A549 (cell line): ENCODE measurements at regions not wholly inside any gene's neighbourhood (a gene's known extent, or its start where the extent isn't known, plus 50 kb on each side); places are given as distances from the start of the nearest gene placed in this dataset.

Experiments used
- ATAC-seq, 2 experiments: fragments of 200-7000 bp in 1 of 2; fragments of >200 bp in 1 of 2; cut with Nextera tagmentation in 1 of 2; cut with Tn5 transposase in 1 of 2; 3 replicates each; pipeline versions ENCODE4 v1.8.0 to v1.9.1; 2018 to 2020; ENCODE audit warnings: mild to moderate bottlenecking in 1 of 2, moderate library complexity in 1 of 2
- CTCF ChIA-PET: fragments of 300-600 bp; sonication (Branson Sonifier 250); formaldehyde crosslinking; extraction: SDS; loops from one replicate; lab custom pipeline; 2021; ENCODE audit warnings: antibody characterized with exemption, inconsistent platforms; lab: Yijun Ruan, JAX
- POLR2A ChIA-PET: fragments of 350-600 bp; formaldehyde crosslinking; extraction: SDS; loops from one replicate; lab custom pipeline; 2021; ENCODE audit warnings: antibody characterized with exemption, inconsistent platforms; lab: Yijun Ruan, JAX
- DNase-seq, 2 experiments: peaks; one replicate each; pipeline versions ENCODE4 v3.0.0 to v3.0.0-alpha.2; 2011 to 2016; ENCODE audit warnings: low read depth in 1 of 2, low spot score in 1 of 2
- FAIRE-seq: peaks from 2 replicates; lab custom pipeline; 2011; peaks lifted over from hg19 to GRCh38; lab: Jason Lieb, UNC
- H3K27ac ChIP-seq, 2 experiments: fragments of >200 bp; sonication (Bioruptor Twin); formaldehyde crosslinking; 3 replicates each; pipeline ENCODE4 v1.5.1; 2016 to 2017
- H3K4me1 ChIP-seq: fragments of >200 bp; sonication (Bioruptor Twin); formaldehyde crosslinking; 3 replicates; pipeline ENCODE4 v1.6.1; 2016
- H3K4me2 ChIP-seq: fragments of >200 bp; sonication (Bioruptor Twin); formaldehyde crosslinking; 3 replicates; pipeline ENCODE4 v1.6.1; 2016
- H3K4me3 ChIP-seq: fragments of >200 bp; sonication (Bioruptor Twin); formaldehyde crosslinking; 3 replicates; pipeline ENCODE4 v1.5.1; 2016
- H3K9me3 ChIP-seq: fragments of >200 bp; sonication (Bioruptor Twin); formaldehyde crosslinking; 3 replicates; pipeline ENCODE4 v1.6.1; 2016
- BHLHE40 ChIP-seq: IDR thresholded peaks from 2 replicates; pipeline ENCODE4 v1.6.1; 2012; ENCODE audit warnings: low read depth, low read length, inconsistent platforms
- CBX2 ChIP-seq: fragments of 200-600 bp; sonication (generic); IDR thresholded peaks from 2 replicates; pipeline ENCODE4 v1.6.1; 2016; ENCODE audit warnings: low read depth, mild to moderate bottlenecking, borderline replicate concordance
- CBX8 ChIP-seq: fragments of 200-600 bp; sonication (generic); IDR thresholded peaks from 2 replicates; pipeline ENCODE4 v1.6.1; 2016
- CHD2 ChIP-seq: fragments of 150-350 bp; IDR thresholded peaks from 2 replicates; pipeline ENCODE4 v1.6.1; 2014; ENCODE audit warnings: low read length; ENCODE audit not compliant: partially characterized antibody
- EHF ChIP-seq: fragments of 250-450 bp; sonication (Bioruptor Pico); IDR thresholded peaks from 2 replicates; pipeline ENCODE4 v1.5.0; 2020; ENCODE audit warnings: mild to moderate bottlenecking
- EP300 ChIP-seq, 2 experiments: fragments of >200 bp; sonication (Bioruptor Twin); formaldehyde crosslinking; IDR thresholded peaks; 2 replicates in 1 of 2; 3 replicates in 1 of 2; pipeline ENCODE4 v1.6.1; 2016 to 2017
- ESRRA ChIP-seq: fragments of 150-350 bp; IDR thresholded peaks from 2 replicates; pipeline ENCODE4 v1.6.1; 2014; ENCODE audit warnings: mild to moderate bottlenecking, low read length, borderline replicate concordance
- FOSB ChIP-seq: fragments of 250-450 bp; sonication (Bioruptor Pico); IDR thresholded peaks from 2 replicates; pipeline ENCODE4 v1.5.0; 2020; ENCODE audit warnings: mild to moderate bottlenecking, moderate library complexity
- FOSL2 ChIP-seq, 2 experiments: fragments of 450-650 bp in 1 of 2; fragments of >200 bp in 1 of 2; sonication (Bioruptor Twin) in 1 of 2; formaldehyde crosslinking; IDR thresholded peaks; 2 replicates each; pipeline versions ENCODE4 v1.5.0 to v1.6.1; 2016 to 2020; ENCODE audit warnings: mild to moderate bottlenecking in 1 of 2, moderate library complexity in 1 of 2
- GATA3 ChIP-seq: IDR thresholded peaks from 2 replicates; pipeline ENCODE4 v1.6.1; 2012; ENCODE audit warnings: borderline replicate concordance
- HOXA7 ChIP-seq: fragments of 250-450 bp; sonication (Bioruptor Pico); IDR thresholded peaks from 2 replicates; pipeline ENCODE4 v1.5.0; 2020; ENCODE audit warnings: mild to moderate bottlenecking, moderate library complexity
- HOXB13 ChIP-seq: fragments of 250-450 bp; sonication (Bioruptor Pico); IDR thresholded peaks from 2 replicates; pipeline ENCODE4 v1.5.0; 2020; ENCODE audit warnings: low read depth, mild to moderate bottlenecking, moderate library complexity
- HOXB5 ChIP-seq: fragments of 250-450 bp; sonication (Bioruptor Pico); IDR thresholded peaks from 2 replicates; pipeline ENCODE4 v1.5.0; 2020; ENCODE audit warnings: mild to moderate bottlenecking, moderate library complexity
- JUN ChIP-seq, 2 experiments: fragments of >200 bp; sonication (Bioruptor Twin); formaldehyde crosslinking; IDR thresholded peaks; 2 replicates in 1 of 2; 3 replicates in 1 of 2; pipeline ENCODE4 v1.6.1; 2016 to 2017
- KDM5A ChIP-seq: fragments of 200-600 bp; sonication (generic); IDR thresholded peaks from 2 replicates; pipeline ENCODE4 v1.6.1; 2016; ENCODE audit warnings: antibody characterized with exemption, mild to moderate bottlenecking
- NFE2L2 ChIP-seq: fragments of 150-350 bp; conservative IDR thresholded peaks from 2 replicates; pipeline ENCODE4 v1.6.1; 2014; ENCODE audit warnings: low read length
- RCOR1 ChIP-seq: fragments of 150-350 bp; IDR thresholded peaks from 2 replicates; pipeline ENCODE4 v1.6.1; 2014; ENCODE audit warnings: antibody characterized with exemption, low read length, low read depth
- RFX5 ChIP-seq: fragments of 450-650 bp; IDR thresholded peaks from 2 replicates; pipeline ENCODE4 v1.7.1; 2014; ENCODE audit warnings: antibody characterized with exemption, mild to moderate bottlenecking, moderate library complexity
- TP53 ChIP-seq: fragments of 250-450 bp; sonication (Bioruptor Pico); IDR thresholded peaks from 2 replicates; pipeline ENCODE4 v1.5.0; 2021; ENCODE audit warnings: mild to moderate bottlenecking, moderate library complexity
- ZFP36 ChIP-seq: fragments of 450-650 bp; IDR thresholded peaks from 2 replicates; pipeline ENCODE4 v1.6.1; 2014; ENCODE audit warnings: borderline replicate concordance; ENCODE audit not compliant: partially characterized antibody
- WGBS: methylation state at CpG from one replicate; pipeline ENCODE4 v1.1.6; 2017; ENCODE audit errors: missing lambda C conversion rate; 5-methylcytosine and 5-hydroxymethylcytosine counted together
- TF ChIP-seq, protein P1 (sequence below): IDR thresholded peaks from 2 replicates; pipeline ENCODE4 v1.6.1; 2012
- TF ChIP-seq, protein P2 (sequence below): fragments of 250-450 bp; sonication (Bioruptor Pico); IDR thresholded peaks from 2 replicates; pipeline ENCODE4 v1.5.0; 2020; ENCODE audit warnings: low read depth, mild to moderate bottlenecking, moderate library complexity
- TF ChIP-seq, protein P3 (sequence below): fragments of 200-600 bp; sonication (generic); IDR thresholded peaks from 2 replicates; pipeline ENCODE4 v1.6.1; 2016; ENCODE audit warnings: antibody characterized with exemption, mild to moderate bottlenecking, moderate library complexity
- TF ChIP-seq, protein P4 (sequence below): fragments of >200 bp; sonication (Bioruptor Twin); formaldehyde crosslinking; IDR thresholded peaks from 3 replicates; pipeline ENCODE4 v1.6.1; 2016
- TF ChIP-seq, protein P5 (sequence below): IDR thresholded peaks from 2 replicates; pipeline ENCODE4 v1.6.1; 2012; ENCODE audit warnings: low read depth, borderline replicate concordance
- TF ChIP-seq, protein P6 (sequence below): fragments of >200 bp; sonication (Bioruptor Twin); formaldehyde crosslinking; IDR thresholded peaks from 3 replicates; pipeline ENCODE4 v1.5.1; 2016

DNA sequence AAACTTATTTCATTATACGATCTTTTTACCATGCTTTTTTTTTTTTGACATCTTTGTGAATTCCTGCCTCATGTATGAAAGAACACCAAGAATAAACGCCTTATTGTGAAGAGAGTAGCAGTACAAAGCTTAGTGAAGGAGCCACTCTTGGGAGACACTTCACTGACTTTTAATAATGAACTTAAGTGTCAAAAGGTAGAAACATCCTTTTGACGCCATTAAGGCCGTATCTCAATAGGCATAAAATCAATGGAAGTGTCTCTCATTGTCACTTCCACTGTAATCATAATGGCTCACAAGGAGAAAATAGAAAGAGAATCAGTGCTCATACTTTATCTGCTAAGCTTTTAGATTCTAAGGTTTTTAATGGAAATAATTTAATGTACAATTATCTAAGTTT is 657.8 kb downstream of the DIPK2A start:
- WGBS: 32% methylated on average over 4 of the region's 4 CpGs
- no peak for ATAC-seq
- ChIA-PET CTCF (no interaction called here), POLR2A (no interaction called here)
- H3K4me2 ChIP-seq: no peak overlapping the region
- no peaks in the 10 kb centered on the region for H3K4me1 ChIP-seq
- no peak for DNase-seq
- no peak overlapping the region for H3K27ac ChIP-seq
- H3K9me3 ChIP-seq: no peaks in the 10 kb centered on the region
- H3K4me3 ChIP-seq: no peak overlapping the region
- FAIRE-seq: no peak
- TF ChIP-seq HOXB5 (no peak), CBX2 (no peak), RCOR1 (no peak), EHF (no peak), GATA3 (no peak), FOSL2 (IDR thresholded peaks at IDR 0.05) (no peak), FOSL2 (CRISPR knock-in tag; IDR thresholded peaks at IDR 0.05) (no peak), BHLHE40 (no peak), KDM5A (no peak), HOXB13 (no peak), CBX8 (no peak), CHD2 (no peak), NFE2L2 (no peak), JUN (IDR thresholded peaks at IDR 0.05) (no peak)
- TF ChIP-seq, protein P1, sequence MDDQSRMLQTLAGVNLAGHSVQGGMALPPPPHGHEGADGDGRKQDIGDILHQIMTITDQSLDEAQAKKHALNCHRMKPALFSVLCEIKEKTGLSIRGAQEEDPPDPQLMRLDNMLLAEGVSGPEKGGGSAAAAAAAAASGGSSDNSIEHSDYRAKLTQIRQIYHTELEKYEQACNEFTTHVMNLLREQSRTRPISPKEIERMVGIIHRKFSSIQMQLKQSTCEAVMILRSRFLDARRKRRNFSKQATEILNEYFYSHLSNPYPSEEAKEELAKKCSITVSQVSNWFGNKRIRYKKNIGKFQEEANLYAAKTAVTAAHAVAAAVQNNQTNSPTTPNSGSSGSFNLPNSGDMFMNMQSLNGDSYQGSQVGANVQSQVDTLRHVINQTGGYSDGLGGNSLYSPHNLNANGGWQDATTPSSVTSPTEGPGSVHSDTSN: no peak
- TF ChIP-seq, protein P2, sequence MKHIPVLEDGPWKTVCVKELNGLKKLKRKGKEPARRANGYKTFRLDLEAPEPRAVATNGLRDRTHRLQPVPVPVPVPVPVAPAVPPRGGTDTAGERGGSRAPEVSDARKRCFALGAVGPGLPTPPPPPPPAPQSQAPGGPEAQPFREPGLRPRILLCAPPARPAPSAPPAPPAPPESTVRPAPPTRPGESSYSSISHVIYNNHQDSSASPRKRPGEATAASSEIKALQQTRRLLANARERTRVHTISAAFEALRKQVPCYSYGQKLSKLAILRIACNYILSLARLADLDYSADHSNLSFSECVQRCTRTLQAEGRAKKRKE (CRISPR knock-in tag): no peak
- TF ChIP-seq, protein P3, sequence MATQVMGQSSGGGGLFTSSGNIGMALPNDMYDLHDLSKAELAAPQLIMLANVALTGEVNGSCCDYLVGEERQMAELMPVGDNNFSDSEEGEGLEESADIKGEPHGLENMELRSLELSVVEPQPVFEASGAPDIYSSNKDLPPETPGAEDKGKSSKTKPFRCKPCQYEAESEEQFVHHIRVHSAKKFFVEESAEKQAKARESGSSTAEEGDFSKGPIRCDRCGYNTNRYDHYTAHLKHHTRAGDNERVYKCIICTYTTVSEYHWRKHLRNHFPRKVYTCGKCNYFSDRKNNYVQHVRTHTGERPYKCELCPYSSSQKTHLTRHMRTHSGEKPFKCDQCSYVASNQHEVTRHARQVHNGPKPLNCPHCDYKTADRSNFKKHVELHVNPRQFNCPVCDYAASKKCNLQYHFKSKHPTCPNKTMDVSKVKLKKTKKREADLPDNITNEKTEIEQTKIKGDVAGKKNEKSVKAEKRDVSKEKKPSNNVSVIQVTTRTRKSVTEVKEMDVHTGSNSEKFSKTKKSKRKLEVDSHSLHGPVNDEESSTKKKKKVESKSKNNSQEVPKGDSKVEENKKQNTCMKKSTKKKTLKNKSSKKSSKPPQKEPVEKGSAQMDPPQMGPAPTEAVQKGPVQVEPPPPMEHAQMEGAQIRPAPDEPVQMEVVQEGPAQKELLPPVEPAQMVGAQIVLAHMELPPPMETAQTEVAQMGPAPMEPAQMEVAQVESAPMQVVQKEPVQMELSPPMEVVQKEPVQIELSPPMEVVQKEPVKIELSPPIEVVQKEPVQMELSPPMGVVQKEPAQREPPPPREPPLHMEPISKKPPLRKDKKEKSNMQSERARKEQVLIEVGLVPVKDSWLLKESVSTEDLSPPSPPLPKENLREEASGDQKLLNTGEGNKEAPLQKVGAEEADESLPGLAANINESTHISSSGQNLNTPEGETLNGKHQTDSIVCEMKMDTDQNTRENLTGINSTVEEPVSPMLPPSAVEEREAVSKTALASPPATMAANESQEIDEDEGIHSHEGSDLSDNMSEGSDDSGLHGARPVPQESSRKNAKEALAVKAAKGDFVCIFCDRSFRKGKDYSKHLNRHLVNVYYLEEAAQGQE: no peak
- TF ChIP-seq, protein P4, sequence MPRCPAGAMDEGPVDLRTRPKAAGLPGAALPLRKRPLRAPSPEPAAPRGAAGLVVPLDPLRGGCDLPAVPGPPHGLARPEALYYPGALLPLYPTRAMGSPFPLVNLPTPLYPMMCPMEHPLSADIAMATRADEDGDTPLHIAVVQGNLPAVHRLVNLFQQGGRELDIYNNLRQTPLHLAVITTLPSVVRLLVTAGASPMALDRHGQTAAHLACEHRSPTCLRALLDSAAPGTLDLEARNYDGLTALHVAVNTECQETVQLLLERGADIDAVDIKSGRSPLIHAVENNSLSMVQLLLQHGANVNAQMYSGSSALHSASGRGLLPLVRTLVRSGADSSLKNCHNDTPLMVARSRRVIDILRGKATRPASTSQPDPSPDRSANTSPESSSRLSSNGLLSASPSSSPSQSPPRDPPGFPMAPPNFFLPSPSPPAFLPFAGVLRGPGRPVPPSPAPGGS: no peak

DNA sequence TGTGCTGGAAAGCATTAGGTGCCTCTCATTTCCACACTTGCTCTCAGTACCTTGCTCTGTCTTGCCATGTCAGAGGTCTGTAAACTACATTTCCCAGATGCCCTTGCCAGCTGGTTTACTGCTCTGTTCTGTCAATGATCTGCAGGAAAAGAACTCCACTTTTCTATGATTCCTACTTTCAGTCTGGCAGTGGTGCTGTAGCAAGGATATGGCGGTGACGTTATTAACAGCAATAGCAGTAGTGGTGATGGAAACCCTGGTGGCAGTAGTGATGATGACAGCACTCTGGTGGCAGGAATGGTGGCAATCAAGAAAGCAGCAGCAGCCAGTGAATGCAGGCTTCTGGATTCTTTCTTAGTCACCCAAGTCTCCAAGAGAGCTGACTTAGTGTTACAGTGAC is 665.2 kb downstream of the DIPK2A start:
- TF ChIP-seq, protein P5, sequence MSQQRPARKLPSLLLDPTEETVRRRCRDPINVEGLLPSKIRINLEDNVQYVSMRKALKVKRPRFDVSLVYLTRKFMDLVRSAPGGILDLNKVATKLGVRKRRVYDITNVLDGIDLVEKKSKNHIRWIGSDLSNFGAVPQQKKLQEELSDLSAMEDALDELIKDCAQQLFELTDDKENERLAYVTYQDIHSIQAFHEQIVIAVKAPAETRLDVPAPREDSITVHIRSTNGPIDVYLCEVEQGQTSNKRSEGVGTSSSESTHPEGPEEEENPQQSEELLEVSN: no peak
- TF ChIP-seq TP53 (no peak), CBX2 (no peak), ESRRA (no peak), RFX5 (no peak), ZFP36 (no peak), CBX8 (no peak), FOSL2 (IDR thresholded peaks at IDR 0.05) (no peak), FOSL2 (CRISPR knock-in tag; IDR thresholded peaks at IDR 0.05) (no peak), KDM5A (no peak), EP300 (IDR thresholded peaks at IDR 0.05) (no peak), HOXA7 (CRISPR knock-in tag) (no peak), FOSB (no peak)
- TF ChIP-seq, protein P2 (CRISPR knock-in tag): no peak
- TF ChIP-seq, protein P4: no peak
- TF ChIP-seq, protein P6, sequence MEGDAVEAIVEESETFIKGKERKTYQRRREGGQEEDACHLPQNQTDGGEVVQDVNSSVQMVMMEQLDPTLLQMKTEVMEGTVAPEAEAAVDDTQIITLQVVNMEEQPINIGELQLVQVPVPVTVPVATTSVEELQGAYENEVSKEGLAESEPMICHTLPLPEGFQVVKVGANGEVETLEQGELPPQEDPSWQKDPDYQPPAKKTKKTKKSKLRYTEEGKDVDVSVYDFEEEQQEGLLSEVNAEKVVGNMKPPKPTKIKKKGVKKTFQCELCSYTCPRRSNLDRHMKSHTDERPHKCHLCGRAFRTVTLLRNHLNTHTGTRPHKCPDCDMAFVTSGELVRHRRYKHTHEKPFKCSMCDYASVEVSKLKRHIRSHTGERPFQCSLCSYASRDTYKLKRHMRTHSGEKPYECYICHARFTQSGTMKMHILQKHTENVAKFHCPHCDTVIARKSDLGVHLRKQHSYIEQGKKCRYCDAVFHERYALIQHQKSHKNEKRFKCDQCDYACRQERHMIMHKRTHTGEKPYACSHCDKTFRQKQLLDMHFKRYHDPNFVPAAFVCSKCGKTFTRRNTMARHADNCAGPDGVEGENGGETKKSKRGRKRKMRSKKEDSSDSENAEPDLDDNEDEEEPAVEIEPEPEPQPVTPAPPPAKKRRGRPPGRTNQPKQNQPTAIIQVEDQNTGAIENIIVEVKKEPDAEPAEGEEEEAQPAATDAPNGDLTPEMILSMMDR: no peak
- DNase-seq (peak; percentile 1 to 40), FAIRE-seq (no peak), ATAC-seq (peak; percentile 68 to 82)
- WGBS: 9% methylated on average over 2 of the region's 2 CpGs
- no peaks in the 10 kb centered on the region for H3K4me1 ChIP-seq
- H3K4me2 ChIP-seq: peak overlapping the region; percentile 14; the same call in 1 of the 3 replicates
- no peak overlapping the region for H3K4me3 ChIP-seq
- ChIA-PET CTCF (no interaction called here), POLR2A (no interaction called here)
- no peak overlapping the region for H3K27ac ChIP-seq
- H3K9me3 ChIP-seq: no peaks in the 10 kb centered on the region
